G401 (cell line): ENCODE measurements at regions not wholly inside any gene's neighbourhood (a gene's known extent, or its start where the extent isn't known, plus 50 kb on each side); places are given as distances from the start of the nearest gene placed in this dataset.

Source experiments
- DNase-seq: peaks from one replicate; pipeline ENCODE4 v3.0.0-alpha.2; 2015; ENCODE audit warnings: low spot score
- in situ Hi-C: cut with HindIII; loops from 2 replicates; pipeline ENCODE4 v1.10.0; 2016; ENCODE audit warnings: low sequenced_read_pairs, mixed read lengths

GRCh38 chr2:226656367-226656766 is 143.3 kb downstream of the IRS1 start:
- no peak for DNase-seq
- in situ Hi-C loops: no loop called here

GRCh38 chr2:226655871-226656270 is 143.7 kb downstream of the IRS1 start:
- in situ Hi-C loops: no loop called here
- no peak for DNase-seq

DNA sequence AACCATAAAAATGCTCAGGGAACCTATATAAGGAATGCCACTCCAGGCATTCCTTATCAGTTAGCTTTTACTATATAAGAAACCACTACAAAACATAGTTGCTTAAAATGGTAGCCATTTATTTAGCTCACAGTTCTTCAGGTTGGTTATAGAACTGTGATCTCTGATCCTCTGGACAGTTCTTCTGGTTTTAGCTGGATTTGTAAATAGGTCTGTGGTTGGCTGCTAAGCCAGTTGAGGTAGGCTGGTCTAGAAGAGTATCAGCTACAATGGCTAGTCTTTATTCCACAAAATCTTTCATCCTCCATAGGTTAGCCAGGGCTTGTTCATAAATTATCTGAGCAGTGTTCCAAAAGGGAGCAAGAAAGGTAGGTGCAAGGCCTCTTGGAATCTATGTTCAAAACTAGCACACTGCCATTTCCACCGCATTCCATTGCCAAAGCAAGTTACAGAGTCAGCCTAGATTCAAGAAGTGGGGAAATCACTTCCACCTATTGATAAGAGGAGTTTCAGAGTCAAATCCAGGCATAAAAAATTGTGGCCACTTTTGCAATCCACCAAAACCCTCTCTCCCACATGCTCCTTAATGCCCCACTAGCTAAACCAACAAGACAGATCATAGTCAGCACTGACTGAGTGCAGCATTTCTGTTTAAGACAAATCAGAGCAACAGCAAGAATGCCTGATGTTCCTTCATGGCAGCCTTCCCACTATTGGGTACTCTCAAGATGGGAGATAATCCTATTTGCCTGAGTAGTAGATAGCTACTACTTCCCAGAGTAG is 146.4 kb downstream of the IRS1 start:
- no peak for DNase-seq
- in situ Hi-C loops: no loop called here

DNA sequence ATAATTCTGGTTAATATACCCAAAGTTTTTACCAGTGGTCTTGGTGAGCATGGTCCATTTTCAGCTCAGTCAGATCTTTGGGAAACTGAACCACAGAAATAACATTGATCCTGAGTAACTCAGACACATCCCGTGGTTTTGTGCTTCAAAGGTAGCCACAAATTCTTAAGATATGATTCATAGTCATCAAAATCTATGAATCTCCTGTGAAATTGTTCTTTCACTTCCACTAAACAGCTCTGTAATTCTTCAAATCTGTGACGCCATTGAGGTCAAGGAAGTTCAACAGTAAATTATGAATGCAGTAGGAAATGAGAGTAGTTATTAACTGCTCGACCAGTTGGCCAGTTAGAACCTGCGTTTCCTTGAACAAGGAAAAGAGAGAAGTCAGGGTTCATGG is 147.3 kb downstream of the IRS1 start:
- DNase-seq: no peak
- in situ Hi-C loops: no loop called here

DNA sequence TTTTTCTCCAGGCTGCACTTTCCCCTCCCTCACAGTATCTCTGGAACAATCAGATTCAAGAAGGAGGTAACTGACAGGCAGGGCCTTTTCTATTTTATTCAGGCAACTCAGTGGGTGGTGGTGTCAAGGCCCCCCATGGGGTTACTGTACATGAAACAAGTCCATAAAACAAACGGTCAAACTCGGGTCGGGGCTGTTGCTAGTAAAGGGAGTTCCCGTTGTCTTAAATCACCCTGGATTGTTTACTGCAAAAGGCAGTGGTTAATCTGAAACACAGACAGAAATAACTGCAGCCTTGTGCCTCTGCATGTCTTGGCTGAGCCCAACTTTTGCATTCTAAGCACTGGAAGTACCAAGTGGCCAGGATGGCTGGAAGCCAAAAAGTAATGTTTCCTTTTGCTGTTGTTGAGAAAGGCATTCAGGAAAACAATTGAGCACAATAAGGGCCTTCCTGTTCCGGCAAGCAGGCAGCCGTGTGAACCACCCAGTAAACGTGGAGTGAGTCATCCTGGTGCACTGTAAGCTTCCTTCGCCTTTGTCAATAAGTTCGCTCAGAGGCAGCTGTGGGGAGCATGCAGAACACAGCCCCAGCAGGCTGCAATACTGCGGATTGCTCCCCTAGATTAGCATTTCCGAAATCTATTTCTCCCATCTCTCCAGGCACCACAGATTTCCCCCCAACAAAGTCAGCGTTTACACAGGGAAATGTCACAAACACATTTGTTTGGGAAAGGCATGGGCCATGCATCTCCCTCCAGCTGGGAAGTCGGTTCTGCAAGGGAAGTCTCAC is 149.6 kb downstream of the IRS1 start:
- in situ Hi-C loops: no loop called here
- DNase-seq: peak; percentile 5

DNA sequence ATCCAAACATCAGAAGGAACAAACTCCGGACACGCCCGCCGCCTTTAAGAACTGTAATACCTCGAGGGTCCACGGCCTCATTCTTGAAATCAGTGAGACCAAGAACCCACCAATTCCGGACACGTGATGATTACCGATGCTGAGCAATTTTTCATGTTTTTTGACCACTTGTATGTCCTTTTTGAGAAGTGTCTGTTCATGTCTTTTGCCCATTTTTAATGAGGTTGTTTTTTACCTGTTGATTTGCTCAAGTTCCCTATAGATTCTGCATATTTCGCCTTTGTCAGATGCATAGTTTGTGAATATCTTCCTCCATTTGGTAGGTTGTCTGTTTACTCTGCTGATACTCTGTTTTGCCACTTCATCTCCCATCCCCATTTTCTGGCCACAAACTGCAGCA is 150.4 kb downstream of the IRS1 start:
- in situ Hi-C loops: no loop called here
- DNase-seq: no peak

GRCh38 chr2:226647621-226648518 is 151.8 kb downstream of the IRS1 start:
- in situ Hi-C loops: no loop called here
- DNase-seq: no peak

DNA sequence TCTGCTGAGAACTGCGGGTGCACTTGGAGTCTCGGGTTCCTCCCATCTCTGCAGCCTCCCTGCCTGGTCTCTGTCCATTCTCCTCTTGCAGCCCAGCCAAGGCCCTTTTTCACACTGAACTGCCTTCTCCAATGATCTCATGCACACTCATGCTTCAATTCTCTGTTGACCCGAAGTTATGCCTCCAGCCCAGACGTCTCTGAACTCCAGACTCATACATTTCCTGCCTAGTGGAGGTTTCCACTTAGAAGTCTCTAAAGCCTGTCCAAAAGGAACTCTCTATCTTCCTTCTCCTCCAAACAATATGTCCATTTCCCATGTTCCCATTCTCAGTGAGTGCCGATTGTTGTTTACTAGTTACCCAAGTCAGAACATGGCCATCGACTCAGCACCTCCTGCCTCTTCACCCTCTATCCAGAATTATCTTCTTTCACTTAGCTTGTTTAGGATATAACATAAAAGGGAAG is 155.2 kb downstream of the IRS1 start:
- no peak for DNase-seq
- in situ Hi-C loops: no loop called here

DNA sequence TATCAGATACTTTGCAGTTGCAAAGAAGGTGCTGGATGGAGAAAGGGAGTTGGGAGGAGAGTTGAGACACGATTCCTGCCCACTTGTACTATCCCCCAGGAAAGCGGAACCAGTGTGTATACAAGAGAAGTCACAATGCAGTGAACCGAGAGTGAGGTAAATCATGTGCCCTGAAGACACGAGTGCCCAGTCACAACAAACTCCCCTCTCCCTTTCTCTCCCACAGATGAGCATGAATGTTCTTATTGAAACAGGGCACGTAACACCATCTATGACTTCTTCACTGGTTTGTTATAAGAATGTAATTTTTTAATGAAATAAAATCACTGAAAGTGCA is 155.7 kb downstream of the IRS1 start:
- DNase-seq: no peak
- in situ Hi-C loops: no loop called here

DNA sequence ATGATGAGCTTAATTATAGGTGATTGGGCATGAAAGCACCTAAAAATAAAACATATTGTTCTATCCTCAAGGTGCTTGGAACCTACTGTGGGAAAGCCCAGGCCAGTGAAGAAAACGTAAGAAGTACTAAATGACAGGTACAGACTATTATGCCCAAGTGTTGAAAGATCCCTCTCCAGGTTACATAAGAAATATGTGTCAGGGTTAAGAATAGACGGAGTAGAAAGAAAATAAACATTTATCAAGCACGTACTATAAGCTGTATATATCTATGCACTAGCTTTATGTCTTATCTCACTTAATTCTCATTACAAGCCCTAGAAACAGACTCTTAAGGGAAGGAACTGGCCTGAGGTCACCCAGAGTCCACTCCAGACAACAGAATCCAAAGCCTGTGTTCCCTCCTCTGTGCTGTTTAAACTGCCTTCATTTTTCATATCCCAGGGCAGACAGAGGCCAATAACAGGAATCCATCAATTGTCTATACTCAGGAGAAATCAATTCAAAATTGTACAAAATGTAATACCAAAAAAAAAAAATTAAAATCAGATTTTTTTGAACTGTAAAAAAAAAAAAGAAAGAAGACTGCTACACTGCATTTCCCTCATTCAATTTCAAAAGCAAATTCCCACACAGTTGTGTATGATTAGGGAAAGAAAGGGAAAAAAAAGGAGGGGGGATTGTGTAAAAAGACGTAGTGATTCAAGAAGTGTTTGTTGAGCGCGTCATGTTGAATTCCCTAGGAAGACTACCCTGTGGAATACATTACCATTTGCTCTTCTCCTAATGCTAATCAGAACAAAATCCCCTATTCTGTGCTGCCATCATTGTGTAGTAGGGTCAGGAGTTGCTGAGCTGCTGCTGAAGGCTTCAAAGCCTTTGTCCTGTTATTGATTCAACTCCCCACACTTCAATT is 156.3 kb downstream of the IRS1 start:
- no peak for DNase-seq
- in situ Hi-C loops: no loop called here

DNA sequence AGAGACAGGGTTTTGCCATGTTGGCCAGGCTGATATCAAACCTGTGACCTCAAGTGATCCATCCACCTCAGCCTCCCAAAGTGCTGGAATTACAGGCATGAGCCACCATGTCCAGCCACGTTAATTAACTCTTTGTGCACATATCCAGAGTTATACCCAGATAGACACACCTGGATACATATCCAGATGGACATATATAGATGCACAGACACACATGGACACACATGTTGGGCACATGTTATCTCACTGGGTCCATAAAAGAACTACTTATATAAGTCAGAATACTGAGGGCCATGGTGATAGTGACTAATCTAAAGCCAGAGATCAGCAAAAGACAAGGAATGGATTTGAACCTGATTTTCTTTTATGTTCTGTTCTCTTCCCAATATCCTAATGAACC is 158.6 kb downstream of the IRS1 start:
- no peak for DNase-seq
- in situ Hi-C loops: no loop called here

DNA sequence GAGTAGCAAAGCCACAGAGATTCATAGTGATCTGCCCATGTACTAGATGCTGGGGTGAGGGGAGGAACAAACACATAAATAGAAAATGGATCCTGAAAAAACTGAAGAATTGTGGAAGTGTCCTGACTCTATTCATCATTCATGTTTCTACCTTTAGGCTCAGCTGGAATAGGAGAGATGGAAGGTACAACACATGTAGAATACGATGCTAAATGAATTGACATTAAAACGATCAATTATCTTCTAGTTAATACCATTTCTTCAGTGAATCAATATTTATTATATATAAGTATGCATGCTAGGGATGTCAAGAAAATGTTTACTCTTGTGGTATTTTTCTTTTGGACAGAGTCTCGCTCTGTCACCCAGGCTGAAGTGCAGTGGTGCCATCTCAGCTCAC is 159.1 kb downstream of the IRS1 start:
- in situ Hi-C loops: no loop called here
- DNase-seq: no peak

DNA sequence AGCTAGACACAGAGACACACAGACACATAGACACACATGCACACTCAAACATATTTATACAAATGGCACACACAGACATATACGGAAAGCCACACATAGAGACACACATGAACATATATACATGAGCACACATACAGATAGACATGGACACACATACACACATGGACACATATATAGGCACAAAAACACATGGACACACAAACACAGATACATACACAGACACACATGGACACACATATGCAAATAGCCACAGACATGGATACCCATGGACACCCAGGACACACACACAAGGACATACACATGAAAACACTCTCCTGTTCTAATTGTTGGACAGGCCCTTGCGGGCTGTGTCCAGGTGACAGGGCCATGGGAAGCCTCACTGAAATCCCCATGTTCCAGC is 160.1 kb downstream of the IRS1 start:
- DNase-seq: no peak
- in situ Hi-C loops: no loop called here

- in situ Hi-C loops: no loop called here
- no peak for DNase-seq
Observed at GRCh38 chr2:226638576-226638975, 161.0 kb downstream of the IRS1 start.

- no peak for DNase-seq
- in situ Hi-C loops: no loop called here
Observed at GRCh38 chr2:226637383-226637782, 162.2 kb downstream of the IRS1 start.

DNA sequence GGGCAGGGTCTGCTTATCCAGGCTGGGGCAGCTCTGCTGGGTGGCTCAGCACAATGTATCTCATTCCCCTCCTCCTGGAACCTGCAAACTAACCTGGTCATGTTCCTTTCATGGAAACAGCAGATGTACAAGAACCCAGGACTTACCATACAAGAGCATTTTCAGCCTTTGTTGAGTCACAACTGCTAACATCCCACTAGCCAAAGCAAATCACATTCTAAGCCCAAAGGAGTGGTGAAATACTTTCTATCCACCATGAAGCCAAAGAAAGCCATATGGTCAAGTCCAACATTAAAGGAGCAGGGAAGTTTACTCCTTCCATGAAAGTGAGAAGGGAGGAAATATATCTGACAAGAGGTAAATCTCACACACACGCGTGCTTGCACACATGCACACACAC is 163.0 kb downstream of the IRS1 start:
- in situ Hi-C loops: no loop called here
- DNase-seq: no peak

DNA sequence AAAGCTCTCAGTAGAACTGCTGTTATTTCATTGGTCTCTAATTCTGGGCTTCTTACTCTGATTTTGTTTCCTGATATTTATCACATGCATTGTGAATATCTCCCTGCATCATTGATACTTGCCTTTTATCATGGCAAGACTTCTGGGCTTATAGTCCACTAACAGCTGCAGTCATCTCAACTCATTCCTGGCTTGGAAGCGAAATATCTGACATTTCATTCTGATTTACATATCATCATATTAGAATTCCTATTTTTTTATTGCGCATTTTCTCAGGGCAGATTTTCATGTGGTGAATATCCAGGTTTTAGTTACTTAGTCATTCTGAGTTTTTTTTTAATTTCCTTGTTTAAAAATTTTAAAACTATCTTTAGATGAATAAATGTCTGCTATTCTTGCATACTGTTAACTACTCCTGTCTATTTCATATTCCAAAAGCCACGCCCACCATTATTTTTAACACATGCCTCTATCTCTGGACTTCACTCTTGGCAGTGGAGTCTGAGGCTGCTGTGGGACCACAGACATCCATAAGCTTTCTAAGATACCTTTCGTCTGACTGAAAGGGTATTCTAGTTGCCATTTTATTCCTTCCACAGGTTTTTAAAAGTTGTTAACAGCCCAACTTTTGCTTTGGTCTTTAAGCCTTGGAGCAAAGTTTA is 164.5 kb downstream of the IRS1 start:
- in situ Hi-C loops: no loop called here
- no peak for DNase-seq

GRCh38 chr2:226631671-226632070 is 167.9 kb downstream of the IRS1 start:
- in situ Hi-C loops: no loop called here
- no peak for DNase-seq
